Endothelial cell of umbilical vein (primary cell): ENCODE measurements at regions not wholly inside any gene's neighbourhood (a gene's known extent, or its start where the extent isn't known, plus 50 kb on each side); places are given as distances from the start of the nearest gene placed in this dataset.

Source experiments
- BruUV-seq: library from RNA; stranded (reverse); fragments of 400-500 nt; replicated peaks from 2 replicates; lab custom pipeline; 2021; lab: Mats Ljungman, UMichigan
- CTCF ChIA-PET: fragments of 300-600, 350-600 bp; sonication (Branson Sonifier 250); formaldehyde crosslinking; loops from one replicate; lab custom pipeline; 2021; ENCODE audit warnings: antibody characterized with exemption, inconsistent platforms; lab: Charles Lee
- POLR2A ChIA-PET: fragments of 300-600, 350-600 bp; sonication (Branson Sonifier 250); formaldehyde crosslinking; loops from one replicate; lab custom pipeline; 2021; ENCODE audit warnings: antibody characterized with exemption, inconsistent platforms; lab: Charles Lee
- DNase-seq: peaks from one replicate; pipeline ENCODE4 v3.0.0-alpha.2; 2011; ENCODE audit warnings: low read depth, low spot score
- FAIRE-seq: peaks from 2 replicates; lab custom pipeline; 2011; peaks lifted over from hg19 to GRCh38; lab: Jason Lieb, UNC
- H2AFZ ChIP-seq: 2 replicates; pipeline ENCODE4 v1.6.0; 2012; ENCODE audit warnings: low read depth, low read length, control low read depth, inconsistent platforms
- H3K27ac ChIP-seq: 2 replicates; pipeline ENCODE4 v1.5.1; 2011; ENCODE audit warnings: low read depth, mild to moderate bottlenecking, control low read depth, low read length, moderate library complexity; ENCODE audit not compliant: insufficient read depth
- H3K27me3 ChIP-seq, 2 experiments: 2 replicates each; pipeline versions ENCODE4 v1.6.0 to v1.6.1; 2011; ENCODE audit warnings: low read length in 2 of 2, mixed read lengths in 1 of 2; ENCODE audit not compliant: control insufficient read depth in 2 of 2, insufficient read depth in 2 of 2
- H3K36me3 ChIP-seq, 2 experiments: 2 replicates in 1 of 2; 3 replicates in 1 of 2; pipeline ENCODE4 v1.5.1; 2011; ENCODE audit warnings: low read length in 2 of 2, mild to moderate bottlenecking in 1 of 2, moderate library complexity in 1 of 2; ENCODE audit not compliant: control insufficient read depth in 2 of 2, insufficient read depth in 2 of 2; ENCODE audit errors: extremely low read depth in 1 of 2
- H3K4me1 ChIP-seq: 3 replicates; pipeline ENCODE4 v1.5.1; 2011; ENCODE audit warnings: mild to moderate bottlenecking, low read length; ENCODE audit not compliant: control insufficient read depth, insufficient read depth; ENCODE audit errors: extremely low read depth
- H3K4me2 ChIP-seq: 2 replicates; pipeline ENCODE4 v1.6.1; 2011; ENCODE audit warnings: low read length, control low read depth, mixed read lengths; ENCODE audit not compliant: insufficient read depth
- H3K4me3 ChIP-seq, 3 experiments: fragments of 200-600 bp in 1 of 3; sonication (generic), shearing (Covaris generic) in 1 of 3; replicated peaks in 1 of 3; 2 replicates each; pipeline ENCODE4 v1.5.1; 2011 to 2016; ENCODE audit warnings: control low read depth in 3 of 3, low read length in 3 of 3, mild to moderate bottlenecking in 2 of 3, inconsistent platforms in 1 of 3, low read depth in 1 of 3, moderate library complexity in 1 of 3; ENCODE audit not compliant: insufficient read depth in 1 of 3
- H3K79me2 ChIP-seq: 2 replicates; pipeline ENCODE4 v1.6.0; 2012; ENCODE audit warnings: low read length, inconsistent platforms; ENCODE audit not compliant: control insufficient read depth, insufficient read depth
- H3K9ac ChIP-seq: replicated peaks from 2 replicates; pipeline ENCODE3; 2011; ENCODE audit warnings: low read length, control low read depth; ENCODE audit not compliant: insufficient read depth; ENCODE audit errors: extremely low read depth
- H3K9me1 ChIP-seq: replicated peaks from 3 replicates; pipeline ENCODE4 v1.6.0; 2011; ENCODE audit warnings: mild to moderate bottlenecking, low read length; ENCODE audit not compliant: control insufficient read depth, insufficient read depth; ENCODE audit errors: extremely low read depth
- H3K9me3 ChIP-seq: replicated peaks from 2 replicates; pipeline ENCODE4 v1.5.1; 2012; ENCODE audit warnings: low read length, inconsistent platforms; ENCODE audit not compliant: control insufficient read depth, insufficient read depth
- H4K20me1 ChIP-seq: replicated peaks from 2 replicates; pipeline ENCODE3; 2011; ENCODE audit warnings: mild to moderate bottlenecking, low read length; ENCODE audit not compliant: control insufficient read depth, insufficient read depth; ENCODE audit errors: extremely low read depth
- CTCF ChIP-seq, 2 donors: IDR thresholded peaks; 1 replicate in 1 of 2; 2 replicates in 1 of 2; pipeline ENCODE4 v1.5.1; 2011; ENCODE audit warnings: low read length in 2 of 2, mild to moderate bottlenecking in 2 of 2, moderate library complexity in 2 of 2, control low read depth in 1 of 2, inconsistent platforms in 1 of 2, low read depth in 1 of 2; ENCODE audit not compliant: insufficient read depth in 1 of 2; ENCODE audit errors: extremely low read depth in 1 of 2
- EZH2 ChIP-seq: IDR thresholded peaks from 2 replicates; pipeline ENCODE4 v1.6.1; 2012; ENCODE audit warnings: borderline replicate concordance, low read depth, mild to moderate bottlenecking, moderate library complexity, low read length, inconsistent platforms; ENCODE audit not compliant: severe bottlenecking
- FOS ChIP-seq: IDR thresholded peaks from 2 replicates; pipeline ENCODE4 v1.6.1; 2011; ENCODE audit warnings: mild to moderate bottlenecking, low read length, moderate library complexity, borderline replicate concordance; ENCODE audit not compliant: insufficient read depth
- GATA2 ChIP-seq: IDR thresholded peaks from 2 replicates; pipeline ENCODE4 v1.7.0; 2011; ENCODE audit warnings: low read depth, mild to moderate bottlenecking, moderate library complexity, mixed read lengths, low read length; ENCODE audit not compliant: insufficient read length, insufficient read depth
- JUN ChIP-seq: IDR thresholded peaks from 2 replicates; pipeline ENCODE4 v1.6.1; 2011; ENCODE audit warnings: borderline replicate concordance, low read depth; ENCODE audit not compliant: insufficient read length, insufficient read depth
- MAX ChIP-seq: IDR thresholded peaks from 2 replicates; pipeline ENCODE4 v1.6.1; 2011; ENCODE audit not compliant: insufficient read depth, insufficient read length
- MYC ChIP-seq: IDR thresholded peaks from one replicate; pipeline ENCODE4 v1.6.1; 2011; ENCODE audit warnings: mild to moderate bottlenecking, low read depth, low read length
- POLR2A ChIP-seq: IDR thresholded peaks from 2 replicates; pipeline ENCODE4 v1.6.1; 2012; ENCODE audit warnings: low read depth, mild to moderate bottlenecking, control low read depth, low read length
- POLR2AphosphoS5 ChIP-seq: IDR thresholded peaks from 2 replicates; pipeline ENCODE4 v1.6.1; 2012; ENCODE audit warnings: low read depth, mild to moderate bottlenecking, control low read depth, low read length, moderate library complexity; ENCODE audit not compliant: insufficient read depth
- dilution Hi-C: fragments of 300-500 bp; cut with MboI; formaldehyde crosslinking; loops from one replicate; pipeline ENCODE4 v1.15.0; 2019; ENCODE audit warnings: low sequenced_read_pairs; ENCODE audit not compliant: extremely low pct_ligation_motif_present
- intact Hi-C: fragments of 100-400 bp; cut with micrococcal nuclease; formaldehyde crosslinking; loops from one replicate; pipeline ENCODE4 v1.10.0; 2022

GRCh38 chr7:89943525-89944050 lies 210.7 kb upstream of the STEAP1 start:
- Histone ChIP-seq H3K79me2 (no peaks in the 10 kb centered on the region), H3K27me3 (no peaks in the 10 kb centered on the region), H3K9ac (no peak overlapping the region), H3K27ac (no peak overlapping the region), H2AFZ (no peak overlapping the region), H3K9me3 (no peaks in the 10 kb centered on the region), H3K4me1 (no peaks in the 10 kb centered on the region), H3K9me1 (no peaks in the 10 kb centered on the region), H4K20me1 (no peaks in the 10 kb centered on the region), H3K4me3 (no peak overlapping the region), H3K4me2 (no peak overlapping the region), H3K36me3 (no peaks in the 10 kb centered on the region)
- no peak for FAIRE-seq
- ChIA-PET CTCF (no interaction called here), POLR2A (no interaction called here)
- dilution Hi-C loops (no loop called here), intact Hi-C loops (no loop called here)
- BruUV-seq, result no TSS peak
- no peak for TF ChIP-seq JUN
- no peak for TF ChIP-seq EZH2
- no peak for TF ChIP-seq FOS
- no peak for TF ChIP-seq CTCF (IDR thresholded peaks at IDR 0.05; ENCODE audit: extremely low read depth in 1 of 2, insufficient read depth in 1 of 2, low read depth in 1 of 2, low read length in 2 of 2)
- TF ChIP-seq MAX, result no peak
- no peak for DNase-seq

- dilution Hi-C loops (no loop called here), intact Hi-C loops (no loop called here)
- H3K4me3 ChIP-seq, result no peak overlapping the region
- H3K36me3 ChIP-seq, result no peaks in the 10 kb centered on the region
- H3K27ac ChIP-seq, result no peak overlapping the region
- H3K27me3 ChIP-seq, result no peaks in the 10 kb centered on the region
- no peaks in the 10 kb centered on the region for H3K9me1 ChIP-seq
- BruUV-seq, result no TSS peak
- FAIRE-seq, result no peak
- H3K9me3 ChIP-seq, result no peaks in the 10 kb centered on the region
- no peak overlapping the region for H3K9ac ChIP-seq
- H4K20me1 ChIP-seq, result no peaks in the 10 kb centered on the region
- TF ChIP-seq JUN (no peak), POLR2A (no peak), GATA2 (no peak), MYC (no peak), EZH2 (no peak), POLR2AphosphoS5 (no peak), CTCF (IDR thresholded peaks at IDR 0.05; ENCODE audit: extremely low read depth in 1 of 2, insufficient read depth in 1 of 2, low read depth in 1 of 2, low read length in 2 of 2) (no peak), MAX (no peak), FOS (no peak)
- DNase-seq, result no peak
- no peaks in the 10 kb centered on the region for H3K79me2 ChIP-seq
- no peak overlapping the region for H2AFZ ChIP-seq
- ChIA-PET POLR2A (no interaction called here), CTCF (no interaction called here)
- no peaks in the 10 kb centered on the region for H3K4me1 ChIP-seq
- H3K4me2 ChIP-seq, result no peak overlapping the region
Measured at GRCh38 chr7:89958525-89959068, 195.7 kb upstream of the STEAP1 start.
